H1 (cell line): ENCODE measurements at regions not wholly inside any gene's neighbourhood (a gene's known extent, or its start where the extent isn't known, plus 50 kb on each side); places are given as distances from the start of the nearest gene placed in this dataset.

Source experiments
- CTCF ChIA-PET: fragments of 300-600 bp; sonication (Branson Sonifier 250); formaldehyde crosslinking; loops from one replicate; lab custom pipeline; 2021; ENCODE audit not compliant: partially characterized antibody; lab: Charles Lee
- POLR2A ChIA-PET: fragments of 300-600 bp; sonication (Branson Sonifier 250); formaldehyde crosslinking; loops from one replicate; lab custom pipeline; 2021; ENCODE audit warnings: inconsistent platforms; ENCODE audit not compliant: partially characterized antibody; lab: Charles Lee
- DNase-seq, 2 experiments: peaks; one replicate each; pipeline versions ENCODE4 v3.0.0 to v3.0.0-alpha.2; 2010 to 2022; ENCODE audit warnings: low spot score in 2 of 2, low read depth in 1 of 2, mixed read lengths in 1 of 2
- FAIRE-seq: peaks from 2 replicates; lab custom pipeline; 2011; peaks lifted over from hg19 to GRCh38; lab: Jason Lieb, UNC
- H2AFZ ChIP-seq: 2 replicates; pipeline ENCODE4 v1.8.1; 2012; ENCODE audit warnings: low read length, inconsistent platforms
- H2AK5ac ChIP-seq: 2 replicates; pipeline ENCODE4 v1.6.1; 2013; ENCODE audit warnings: low read depth, low read length
- H2BK120ac ChIP-seq: replicated peaks from 2 replicates; pipeline ENCODE3; 2013; ENCODE audit warnings: low read depth, low read length, inconsistent platforms
- H2BK12ac ChIP-seq: 2 replicates; pipeline ENCODE4 v1.6.1; 2013; ENCODE audit warnings: low read depth, low read length
- H2BK15ac ChIP-seq: 2 replicates; pipeline ENCODE4 v1.6.1; 2013; ENCODE audit warnings: low read length
- H2BK20ac ChIP-seq: 2 replicates; pipeline ENCODE4 v1.6.1; 2013; ENCODE audit warnings: low read length
- H2BK5ac ChIP-seq: 2 replicates; pipeline ENCODE4 v1.6.1; 2013; ENCODE audit warnings: low read depth, low read length
- H3K14ac ChIP-seq: 2 replicates; pipeline ENCODE4 v1.6.1; 2013; ENCODE audit warnings: inconsistent platforms; ENCODE audit not compliant: insufficient read length
- H3K18ac ChIP-seq: 2 replicates; pipeline ENCODE4 v1.6.1; 2013; ENCODE audit warnings: low read length; ENCODE audit errors: extremely low read depth
- H3K23ac ChIP-seq: 2 replicates; pipeline ENCODE4 v1.6.1; 2013; ENCODE audit warnings: inconsistent platforms; ENCODE audit not compliant: insufficient read length
- H3K23me2 ChIP-seq: 2 replicates; pipeline ENCODE4 v1.6.1; 2013; ENCODE audit warnings: low read depth, low read length
- H3K27ac ChIP-seq: 2 replicates; pipeline ENCODE4 v1.6.1; 2011; ENCODE audit warnings: low read depth, low read length, inconsistent platforms
- H3K27me3 ChIP-seq, 4 experiments: replicated peaks in 1 of 4; 1 replicate in 1 of 4; 2 replicates in 3 of 4; pipeline versions ENCODE4 v1.6.1 to v1.8.1; 2011 to 2013; ENCODE audit warnings: low read length in 3 of 4, mild to moderate bottlenecking in 3 of 4, inconsistent platforms in 2 of 4, mixed read lengths in 2 of 4, moderate library complexity in 1 of 4; ENCODE audit not compliant: control insufficient read depth in 3 of 4, insufficient read depth in 3 of 4; ENCODE audit errors: extremely low read depth in 1 of 4
- H3K36me3 ChIP-seq, 4 experiments: 2 replicates each; pipeline versions ENCODE4 v1.6.1 to v1.8.1; 2011 to 2013; ENCODE audit warnings: mild to moderate bottlenecking in 4 of 4, low read length in 3 of 4, moderate library complexity in 2 of 4, control low read depth in 1 of 4, inconsistent platforms in 1 of 4; ENCODE audit not compliant: insufficient read depth in 4 of 4, control insufficient read depth in 2 of 4
- H3K4ac ChIP-seq: replicated peaks from 2 replicates; pipeline ENCODE3; 2013; ENCODE audit warnings: low read length, low read depth, mixed read lengths, inconsistent platforms; ENCODE audit not compliant: insufficient read length
- H3K4me1 ChIP-seq, 4 experiments: replicated peaks in 1 of 4; 1 replicate in 1 of 4; 2 replicates in 3 of 4; pipeline versions ENCODE4 v1.6.1 to v1.8.1; 2011 to 2013; ENCODE audit warnings: low read length in 3 of 4, inconsistent platforms in 2 of 4, mixed read lengths in 1 of 4; ENCODE audit not compliant: insufficient read depth in 4 of 4, control insufficient read depth in 3 of 4
- H3K4me2 ChIP-seq, 2 experiments: 2 replicates each; pipeline versions ENCODE4 v1.6.1 to v1.8.1; 2011 to 2013; ENCODE audit warnings: low read depth in 2 of 2, low read length in 2 of 2, control low read depth in 1 of 2, inconsistent platforms in 1 of 2, mild to moderate bottlenecking in 1 of 2; ENCODE audit not compliant: insufficient read depth in 1 of 2
- H3K4me3 ChIP-seq, 4 experiments: fragments of 200-600, 300-600 bp in 1 of 4; sonication (generic), shearing (Covaris generic), sonication (Bioruptor Twin) in 1 of 4; 2 replicates each; pipeline versions ENCODE4 v1.5.1 to v1.8.1; 2011 to 2016; ENCODE audit warnings: low read length in 4 of 4, low read depth in 3 of 4, control low read depth in 2 of 4, inconsistent platforms in 2 of 4, mild to moderate bottlenecking in 2 of 4, mixed read lengths in 1 of 4, moderate library complexity in 1 of 4; ENCODE audit not compliant: insufficient read depth in 2 of 4; ENCODE audit errors: extremely low read depth in 1 of 4
- H3K56ac ChIP-seq: replicated peaks from 2 replicates; pipeline ENCODE3; 2013; ENCODE audit warnings: low read depth, mild to moderate bottlenecking, mixed read lengths, low read length, inconsistent platforms; ENCODE audit not compliant: insufficient read length
- H3K79me1 ChIP-seq: 2 replicates; pipeline ENCODE4 v1.6.1; 2013; ENCODE audit warnings: low read depth, low read length, control low read depth
- H3K79me2 ChIP-seq, 2 experiments: 2 replicates each; pipeline versions ENCODE4 v1.6.1 to v1.8.1; 2012 to 2013; ENCODE audit warnings: low read length in 2 of 2, mild to moderate bottlenecking in 2 of 2, inconsistent platforms in 1 of 2; ENCODE audit not compliant: insufficient read depth in 2 of 2, control insufficient read depth in 1 of 2
- H3K9ac ChIP-seq, 4 experiments: replicated peaks in 1 of 4; 1 replicate in 1 of 4; 2 replicates in 3 of 4; pipeline versions ENCODE4 v1.6.1 to v1.8.1; 2011 to 2013; ENCODE audit warnings: low read depth in 3 of 4, low read length in 3 of 4, control low read depth in 2 of 4, mild to moderate bottlenecking in 2 of 4, moderate library complexity in 2 of 4, inconsistent platforms in 1 of 4; ENCODE audit errors: extremely low read depth in 1 of 4
- H3K9me3 ChIP-seq, 2 experiments: 2 replicates each; pipeline versions ENCODE4 v1.6.1 to v1.8.1; 2012 to 2013; ENCODE audit warnings: mild to moderate bottlenecking in 2 of 2, moderate library complexity in 2 of 2, control low read depth in 1 of 2, inconsistent platforms in 1 of 2, low read depth in 1 of 2, low read length in 1 of 2, mixed read lengths in 1 of 2; ENCODE audit not compliant: insufficient read depth in 2 of 2
- H4K20me1 ChIP-seq, 2 experiments: replicated peaks in 1 of 2; 2 replicates each; pipeline versions ENCODE3 to v1.8.1; 2011 to 2013; ENCODE audit warnings: inconsistent platforms in 2 of 2, low read length in 2 of 2, mild to moderate bottlenecking in 1 of 2; ENCODE audit not compliant: insufficient read depth in 2 of 2, control insufficient read depth in 1 of 2
- H4K5ac ChIP-seq: 2 replicates; pipeline ENCODE4 v1.6.1; 2013; ENCODE audit warnings: low read length, low read depth, mixed read lengths, inconsistent platforms; ENCODE audit not compliant: insufficient read length
- H4K8ac ChIP-seq: 2 replicates; pipeline ENCODE4 v1.8.0; 2013; ENCODE audit warnings: mild to moderate bottlenecking, moderate library complexity, low read length, inconsistent platforms; ENCODE audit not compliant: insufficient read depth; ENCODE audit errors: extremely low read depth
- H4K91ac ChIP-seq: replicated peaks from 2 replicates; pipeline ENCODE3; 2013; ENCODE audit warnings: low read length, mixed read lengths, inconsistent platforms; ENCODE audit not compliant: insufficient read length
- CTBP2 ChIP-seq: IDR thresholded peaks from 2 replicates; pipeline ENCODE4 v1.7.0; 2011; ENCODE audit warnings: borderline replicate concordance, mild to moderate bottlenecking, moderate library complexity, mixed read lengths, low read length; ENCODE audit not compliant: insufficient read depth, insufficient read length
- FOSL1 ChIP-seq: IDR thresholded peaks from 2 replicates; pipeline ENCODE4 v1.6.1; 2011; ENCODE audit warnings: mild to moderate bottlenecking, low read depth, low read length, moderate library complexity; ENCODE audit not compliant: insufficient read depth
- HDAC6 ChIP-seq: IDR thresholded peaks from one replicate; pipeline ENCODE4 v1.7.1; 2012; ENCODE audit warnings: low read depth, mild to moderate bottlenecking, inconsistent platforms, low read length, moderate library complexity
- KDM1A ChIP-seq: fragments of 200-600, 300-600 bp; sonication (generic); IDR thresholded peaks from 2 replicates; pipeline ENCODE4 v1.7.1; 2016; ENCODE audit warnings: mild to moderate bottlenecking, low read length, borderline replicate concordance
- PHF8 ChIP-seq: fragments of 200-600 bp; sonication (generic); conservative IDR thresholded peaks from 2 replicates; pipeline ENCODE4 v1.7.1; 2012; ENCODE audit warnings: low read depth, mild to moderate bottlenecking, inconsistent platforms, low read length, moderate library complexity
- RAD21 ChIP-seq, 2 experiments: IDR thresholded peaks in 1 of 2; conservative IDR thresholded peaks in 1 of 2; 2 replicates each; pipeline ENCODE4 v1.6.1; 2011; ENCODE audit warnings: low read depth in 2 of 2, low read length in 2 of 2, improper control_type of control experiment in 1 of 2, inconsistent platforms in 1 of 2, mild to moderate bottlenecking in 1 of 2, moderate library complexity in 1 of 2
- RNF2 ChIP-seq: fragments of 200-900, 300-1000 bp; sonication (generic); IDR thresholded peaks from 2 replicates; pipeline ENCODE4 v1.7.1; 2016; ENCODE audit warnings: borderline replicate concordance, low read depth, mild to moderate bottlenecking, antibody characterized with exemption, low read length; ENCODE audit not compliant: poor library complexity, severe bottlenecking; ENCODE audit errors: missing control alignments
- SIRT6 ChIP-seq: IDR thresholded peaks from one replicate; pipeline ENCODE4 v1.7.1; 2012; ENCODE audit warnings: low read length, inconsistent platforms
- TBP ChIP-seq: IDR thresholded peaks from 2 replicates; pipeline ENCODE4 v1.6.1; 2011; ENCODE audit warnings: low read depth, low read length, improper control_type of control experiment
- TCF12 ChIP-seq: IDR thresholded peaks from 2 replicates; pipeline ENCODE4 v1.6.1; 2011; ENCODE audit warnings: low read depth, mild to moderate bottlenecking, low read length
- TF ChIP-seq, protein P1 (sequence below), 3 experiments: IDR thresholded peaks; 1 replicate in 2 of 3; 2 replicates in 1 of 3; pipeline versions ENCODE4 v1.5.1 to v1.6.1; 2011; ENCODE audit warnings: low read length in 3 of 3, mild to moderate bottlenecking in 3 of 3, inconsistent platforms in 2 of 3, low read depth in 1 of 3, moderate library complexity in 1 of 3; ENCODE audit not compliant: insufficient read depth in 1 of 3; ENCODE audit errors: control extremely low read depth in 1 of 3
- TF ChIP-seq, protein P2 (sequence below): IDR thresholded peaks from 2 replicates; pipeline ENCODE4 v1.6.1; 2011; ENCODE audit warnings: low read depth, mild to moderate bottlenecking, low read length; ENCODE audit not compliant: insufficient read depth

DNA sequence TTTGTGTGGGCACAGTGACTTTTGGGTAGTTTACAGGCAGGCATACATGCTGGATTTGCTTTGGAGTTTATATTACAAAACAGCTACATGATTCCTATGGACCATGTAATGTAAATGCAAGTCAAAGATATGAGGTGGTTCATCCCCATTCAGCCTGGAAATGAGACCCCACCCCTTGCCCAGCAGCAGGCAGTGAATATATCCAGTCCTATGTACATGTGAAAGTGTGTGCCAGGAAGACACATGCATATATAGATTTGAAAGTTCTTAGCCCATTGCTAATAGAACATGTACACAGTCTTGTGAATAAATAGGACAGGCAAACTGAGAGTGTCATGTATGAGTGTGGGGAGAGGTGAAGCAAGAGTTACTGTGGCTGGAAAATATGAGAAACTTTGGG is 65.3 kb downstream of the FZD1 start:
- Histone ChIP-seq H3K18ac (no peak overlapping the region), H4K5ac (no peak overlapping the region), H3K79me2 (no peaks in the 10 kb centered on the region), H4K8ac (no peak overlapping the region), H4K20me1 (no peaks in the 10 kb centered on the region), H2BK5ac (no peak overlapping the region), H3K4me2 (no peak overlapping the region), H3K4me1 (peaks cover 0 to 8% (median under 1%) of the 10 kb centered on the region in 4 experiments; a peak in 1 of 7 replicates), H2AK5ac (no peak overlapping the region), H3K4me3 (no peak overlapping the region), H2BK120ac (no peak overlapping the region), H3K4ac (no peak overlapping the region), H2BK20ac (no peak overlapping the region), H3K9ac (no peak overlapping the region), H3K56ac (no peak overlapping the region), H3K27me3 (no peaks in the 10 kb centered on the region), H2AFZ (no peak overlapping the region), H3K27ac (no peak overlapping the region), H3K36me3 (no peaks in the 10 kb centered on the region), H4K91ac (no peak overlapping the region), H3K23me2 (no peaks in the 10 kb centered on the region), H2BK15ac (no peak overlapping the region), H3K79me1 (no peaks in the 10 kb centered on the region), H3K23ac (no peak overlapping the region), H3K14ac (no peak overlapping the region), H2BK12ac (no peak overlapping the region), H3K9me3 (no peaks in the 10 kb centered on the region)
- no peak for DNase-seq
- ChIA-PET CTCF (no interaction called here), POLR2A (no interaction called here)
- no peak for FAIRE-seq
- no peak for TF ChIP-seq PHF8
- TF ChIP-seq, protein P1, sequence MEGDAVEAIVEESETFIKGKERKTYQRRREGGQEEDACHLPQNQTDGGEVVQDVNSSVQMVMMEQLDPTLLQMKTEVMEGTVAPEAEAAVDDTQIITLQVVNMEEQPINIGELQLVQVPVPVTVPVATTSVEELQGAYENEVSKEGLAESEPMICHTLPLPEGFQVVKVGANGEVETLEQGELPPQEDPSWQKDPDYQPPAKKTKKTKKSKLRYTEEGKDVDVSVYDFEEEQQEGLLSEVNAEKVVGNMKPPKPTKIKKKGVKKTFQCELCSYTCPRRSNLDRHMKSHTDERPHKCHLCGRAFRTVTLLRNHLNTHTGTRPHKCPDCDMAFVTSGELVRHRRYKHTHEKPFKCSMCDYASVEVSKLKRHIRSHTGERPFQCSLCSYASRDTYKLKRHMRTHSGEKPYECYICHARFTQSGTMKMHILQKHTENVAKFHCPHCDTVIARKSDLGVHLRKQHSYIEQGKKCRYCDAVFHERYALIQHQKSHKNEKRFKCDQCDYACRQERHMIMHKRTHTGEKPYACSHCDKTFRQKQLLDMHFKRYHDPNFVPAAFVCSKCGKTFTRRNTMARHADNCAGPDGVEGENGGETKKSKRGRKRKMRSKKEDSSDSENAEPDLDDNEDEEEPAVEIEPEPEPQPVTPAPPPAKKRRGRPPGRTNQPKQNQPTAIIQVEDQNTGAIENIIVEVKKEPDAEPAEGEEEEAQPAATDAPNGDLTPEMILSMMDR (IDR thresholded peaks at IDR 0.05; ENCODE audit: control extremely low read depth in 1 of 3, insufficient read depth in 1 of 3, low read depth in 1 of 3, low read length in 3 of 3): no peak
- TF ChIP-seq FOSL1: no peak
- no peak for TF ChIP-seq RAD21 (IDR thresholded peaks at IDR 0.05 in 1 of 2, conservative IDR thresholded peaks at IDR 0.05 in 1 of 2; ENCODE audit: low read depth in 2 of 2, low read length in 2 of 2)
- no peak for TF ChIP-seq HDAC6
- TF ChIP-seq, protein P2, sequence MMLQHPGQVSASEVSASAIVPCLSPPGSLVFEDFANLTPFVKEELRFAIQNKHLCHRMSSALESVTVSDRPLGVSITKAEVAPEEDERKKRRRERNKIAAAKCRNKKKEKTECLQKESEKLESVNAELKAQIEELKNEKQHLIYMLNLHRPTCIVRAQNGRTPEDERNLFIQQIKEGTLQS: no peak
- no peak for TF ChIP-seq KDM1A
- TF ChIP-seq TCF12: no peak
- TF ChIP-seq SIRT6: no peak
- TF ChIP-seq CTBP2: no peak
- TF ChIP-seq RNF2: no peak
- no peak for TF ChIP-seq TBP
